T-cell (primary cell): ENCODE measurements at regions not wholly inside any gene's neighbourhood (a gene's known extent, or its start where the extent isn't known, plus 50 kb on each side); places are given as distances from the start of the nearest gene placed in this dataset.

ENCODE experiments used
- ATAC-seq, 4 experiments: fragments of 200-7000 bp in 3 of 4; fragments of 150-1000 bp in 1 of 4; cut with Tn5 transposase; replicated peaks in 1 of 4; 1 replicate in 3 of 4; 2 replicates in 1 of 4; pipeline ENCODE4 v1.10.0; 2021; ENCODE audit warnings: moderate library complexity in 3 of 4, mild to moderate bottlenecking in 2 of 4, moderate number of reproducible peaks in 1 of 4
- CTCF ChIA-PET, 2 donors: fragments of 300-600 bp; sonication (Branson Sonifier 250); formaldehyde crosslinking; loops; one replicate each; lab custom pipeline; 2022; ENCODE audit warnings: antibody characterized with exemption in 2 of 2; lab: Charles Lee
- POLR2A ChIA-PET, 2 donors: fragments of 300-600 bp; sonication (Branson Sonifier 250); formaldehyde crosslinking; loops; one replicate each; lab custom pipeline; 2022; ENCODE audit warnings: antibody characterized with exemption in 2 of 2; lab: Charles Lee
- DNase-seq, 35 experiments: peaks; one replicate each; pipeline versions ENCODE4 v3.0.0 to v3.0.0-alpha.2; 2013 to 2023
- H3K27ac ChIP-seq: one replicate; pipeline ENCODE4 v1.5.1; 2013; ENCODE audit warnings: low read length
- H3K27me3 ChIP-seq, 2 experiments: replicated peaks in 1 of 2; 1 replicate in 1 of 2; 2 replicates in 1 of 2; pipeline versions ENCODE4 v1.6.1 to v1.7.0; 2013; ENCODE audit warnings: low read length in 1 of 2, mixed read lengths in 1 of 2; ENCODE audit not compliant: control insufficient read depth in 2 of 2, insufficient read depth in 2 of 2; ENCODE audit errors: extremely low read depth in 1 of 2
- H3K36me3 ChIP-seq, 2 donors: 1 replicate in 1 of 2; 2 replicates in 1 of 2; pipeline versions ENCODE4 v1.6.1 to v1.7.0; 2013; ENCODE audit warnings: low read length in 1 of 2; ENCODE audit not compliant: control insufficient read depth in 2 of 2, insufficient read depth in 1 of 2; ENCODE audit errors: extremely low read depth in 1 of 2
- H3K4me1 ChIP-seq, 2 experiments: 1 replicate in 1 of 2; 2 replicates in 1 of 2; pipeline versions ENCODE4 v1.6.1 to v1.7.0; 2013; ENCODE audit warnings: low read length in 2 of 2, mixed read lengths in 1 of 2; ENCODE audit not compliant: insufficient read depth in 2 of 2, control insufficient read depth in 1 of 2; ENCODE audit errors: extremely low read depth in 1 of 2
- H3K4me3 ChIP-seq, 2 donors: 1 replicate in 1 of 2; 2 replicates in 1 of 2; pipeline versions ENCODE4 v1.5.1 to v1.7.0; 2013; ENCODE audit warnings: mild to moderate bottlenecking in 2 of 2, low read length in 1 of 2, moderate library complexity in 1 of 2; ENCODE audit not compliant: control insufficient read depth in 1 of 2; ENCODE audit errors: extremely low read depth in 1 of 2
- H3K9me3 ChIP-seq: 2 replicates; pipeline ENCODE4 v1.7.0; 2013
- H3K27ac Mint-ChIP-seq, 2 donors: one replicate each; pipeline ENCODE4 v1.8.0; 2020 to 2021; ENCODE audit warnings: mild to moderate bottlenecking in 2 of 2, mixed read lengths in 2 of 2
- H3K27me3 Mint-ChIP-seq, 2 donors: one replicate each; pipeline ENCODE4 v1.8.0; 2021 to 2022; ENCODE audit warnings: mixed read lengths in 2 of 2
- H3K36me3 Mint-ChIP-seq: one replicate; pipeline ENCODE4 v1.8.0; 2021; ENCODE audit warnings: mixed read lengths
- H3K4me1 Mint-ChIP-seq, 3 donors: one replicate each; pipeline ENCODE4 v1.8.0; 2020 to 2022; ENCODE audit warnings: mixed read lengths in 3 of 3, mild to moderate bottlenecking in 1 of 3
- H3K4me3 Mint-ChIP-seq, 3 donors: one replicate each; pipeline ENCODE4 v1.8.0; 2020 to 2022; ENCODE audit warnings: mild to moderate bottlenecking in 3 of 3, mixed read lengths in 3 of 3, moderate library complexity in 3 of 3
- H3K9me3 Mint-ChIP-seq, 3 donors: one replicate each; pipeline ENCODE4 v1.8.0; 2020 to 2022; ENCODE audit warnings: mixed read lengths in 3 of 3
- WGBS: methylation state at CpG from one replicate; pipeline ENCODE4 v1.1.5; 2013; ENCODE audit warnings: missing lambda C conversion rate; ENCODE audit not compliant: insufficient coverage; 5-methylcytosine and 5-hydroxymethylcytosine counted together

GRCh38 chr2:236793023-236794011 lies 223.7 kb downstream of the ACKR3 start:
- no peaks in the 10 kb centered on the region for H3K9me3 Mint-ChIP-seq
- ChIA-PET POLR2A (interaction anchor here in 1 of 2 donors (0.6 kb wide), 1 partner anchor 416 kb away, joined by 8 read pairs; no protein-coding TSS in a partner anchor), CTCF (interaction anchor here in 1 of 2 donors (0.5 kb wide), 1 partner anchor 17 kb away, joined by 6 read pairs; no protein-coding TSS in a partner anchor)
- ATAC-seq (no peak), DNase-seq (no peak)
- no peaks in the 10 kb centered on the region for H3K4me1 Mint-ChIP-seq
- Histone ChIP-seq H3K4me1 (no peaks in the 10 kb centered on the region), H3K27me3 (peaks cover 0 to 7% of the 10 kb centered on the region in 2 experiments), H3K36me3 (no peaks in the 10 kb centered on the region), H3K9me3 (no peaks in the 10 kb centered on the region), H3K27ac (no peak overlapping the region), H3K4me3 (no peak overlapping the region)
- H3K36me3 Mint-ChIP-seq, result no peaks in the 10 kb centered on the region
- 71% methylated on average over 28 of the region's 37 CpGs for WGBS
- H3K27ac Mint-ChIP-seq, result no peak overlapping the region
- peaks cover 13 to 21% of the 10 kb centered on the region in 2 donors for H3K27me3 Mint-ChIP-seq
- H3K4me3 Mint-ChIP-seq, result no peak overlapping the region

GRCh38 chr2:236794176-236794957 lies 224.7 kb downstream of the ACKR3 start:
- DNase-seq (no peak), ATAC-seq (no peak)
- no peaks in the 10 kb centered on the region for H3K36me3 Mint-ChIP-seq
- no peak overlapping the region for H3K27ac Mint-ChIP-seq
- ChIA-PET CTCF (interaction anchor here in 1 of 2 donors (0.5 kb wide), 1 partner anchor 18 kb away, joined by 6 read pairs; no protein-coding TSS in a partner anchor), POLR2A (no interaction called here)
- no peak overlapping the region for H3K27ac ChIP-seq
- no peak overlapping the region for H3K4me3 ChIP-seq
- no peak overlapping the region for H3K4me3 Mint-ChIP-seq
- H3K9me3 ChIP-seq, result no peaks in the 10 kb centered on the region
- peaks cover 11 to 21% of the 10 kb centered on the region in 2 donors for H3K27me3 Mint-ChIP-seq
- no peaks in the 10 kb centered on the region for H3K9me3 Mint-ChIP-seq
- no peaks in the 10 kb centered on the region for H3K4me1 ChIP-seq
- 74% methylated on average over 13 of the region's 14 CpGs for WGBS
- H3K4me1 Mint-ChIP-seq, result no peaks in the 10 kb centered on the region
- no peaks in the 10 kb centered on the region for H3K36me3 ChIP-seq
- H3K27me3 ChIP-seq, result peaks cover 0 to 7% of the 10 kb centered on the region in 2 experiments

- Mint-ChIP-seq H3K9me3 (peaks cover 0 to 2% (median 0%) of the 10 kb centered on the region in 3 donors), H3K27me3 (peaks cover 5 to 19% of the 10 kb centered on the region in 2 donors), H3K4me1 (no peaks in the 10 kb centered on the region), H3K27ac (no peak overlapping the region), H3K36me3 (no peaks in the 10 kb centered on the region), H3K4me3 (no peak overlapping the region)
- Histone ChIP-seq H3K4me3 (no peak overlapping the region), H3K4me1 (no peaks in the 10 kb centered on the region), H3K36me3 (no peaks in the 10 kb centered on the region), H3K27me3 (peaks cover 0 to 7% of the 10 kb centered on the region in 2 experiments), H3K27ac (no peak overlapping the region), H3K9me3 (no peaks in the 10 kb centered on the region)
- ATAC-seq (no peak), DNase-seq (no peak)
- CTCF ChIA-PET, result no interaction called here
- POLR2A ChIA-PET, result no interaction called here
- 77% methylated on average over 9 of the region's 11 CpGs for WGBS
Observed at GRCh38 chr2:236795169-236795860, 225.7 kb downstream of the ACKR3 start.

GRCh38 chr2:236795861-236796219 lies 226.2 kb downstream of the ACKR3 start:
- Mint-ChIP-seq H3K27ac (no peak overlapping the region), H3K36me3 (no peaks in the 10 kb centered on the region), H3K27me3 (peaks cover 5 to 21% of the 10 kb centered on the region in 2 donors), H3K4me1 (no peaks in the 10 kb centered on the region), H3K4me3 (no peak overlapping the region), H3K9me3 (peaks cover 0 to 4% (median 0%) of the 10 kb centered on the region in 3 donors)
- Histone ChIP-seq H3K4me3 (no peak overlapping the region), H3K27me3 (peaks cover 0 to 7% of the 10 kb centered on the region in 2 experiments), H3K9me3 (no peaks in the 10 kb centered on the region), H3K4me1 (no peaks in the 10 kb centered on the region), H3K36me3 (no peaks in the 10 kb centered on the region), H3K27ac (no peak overlapping the region)
- WGBS, result 88% methylated on average over 8 of the region's 8 CpGs
- CTCF ChIA-PET, result no interaction called here
- POLR2A ChIA-PET, result no interaction called here
- DNase-seq, result no peak
- ATAC-seq, result no peak

- Histone ChIP-seq H3K4me3 (no peak overlapping the region), H3K27ac (no peak overlapping the region), H3K4me1 (no peaks in the 10 kb centered on the region), H3K27me3 (peaks cover 0 to 7% of the 10 kb centered on the region in 2 experiments), H3K9me3 (no peaks in the 10 kb centered on the region), H3K36me3 (no peaks in the 10 kb centered on the region)
- no peak overlapping the region for H3K4me3 Mint-ChIP-seq
- no CpG with 5 or more reads among the region's 2 CpGs for WGBS
- DNase-seq (no peak), ATAC-seq (no peak)
- CTCF ChIA-PET, result no interaction called here
- H3K27ac Mint-ChIP-seq, result no peak overlapping the region
- H3K27me3 Mint-ChIP-seq, result peaks cover 7 to 23% of the 10 kb centered on the region in 2 donors
- peaks cover 0 to 8% (median 0%) of the 10 kb centered on the region in 3 donors for H3K9me3 Mint-ChIP-seq
- POLR2A ChIA-PET, result no interaction called here
- H3K36me3 Mint-ChIP-seq, result no peaks in the 10 kb centered on the region
- no peaks in the 10 kb centered on the region for H3K4me1 Mint-ChIP-seq
Observed at GRCh38 chr2:236796236-236796635, 226.6 kb downstream of the ACKR3 start.

GRCh38 chr2:236797411-236797810 lies 227.8 kb downstream of the ACKR3 start:
- 75% methylated on average over 5 of the region's 7 CpGs for WGBS
- no peak overlapping the region for H3K4me3 Mint-ChIP-seq
- peaks cover 0 to 9% (median 0%) of the 10 kb centered on the region in 3 donors for H3K9me3 Mint-ChIP-seq
- ChIA-PET POLR2A (no interaction called here), CTCF (no interaction called here)
- Histone ChIP-seq H3K27ac (no peak overlapping the region), H3K4me1 (no peaks in the 10 kb centered on the region), H3K9me3 (no peaks in the 10 kb centered on the region), H3K27me3 (peaks cover 0 to 9% of the 10 kb centered on the region in 2 experiments), H3K36me3 (no peaks in the 10 kb centered on the region), H3K4me3 (no peak overlapping the region)
- no peak overlapping the region for H3K27ac Mint-ChIP-seq
- H3K4me1 Mint-ChIP-seq, result no peaks in the 10 kb centered on the region
- peaks cover 5 to 25% of the 10 kb centered on the region in 2 donors for H3K27me3 Mint-ChIP-seq
- H3K36me3 Mint-ChIP-seq, result no peaks in the 10 kb centered on the region
- ATAC-seq (no peak), DNase-seq (no peak)
